BJ (cell line): ENCODE measurements at regions not wholly inside any gene's neighbourhood (a gene's known extent, or its start where the extent isn't known, plus 50 kb on each side); places are given as distances from the start of the nearest gene placed in this dataset.
"Not testable (repeated sequence)": the region's sequence is repeated elsewhere in the genome, so short reads cannot be mapped to it uniquely, and the experiment has no call there.

ENCODE experiments used
- CTCF ChIA-PET: fragments of 350-600 bp; formaldehyde crosslinking; extraction: SDS; loops from one replicate; lab custom pipeline; 2021; ENCODE audit warnings: antibody characterized with exemption, inconsistent platforms; lab: Yijun Ruan, JAX
- POLR2A ChIA-PET: fragments of 300-600 bp; sonication (Branson Sonifier 250); formaldehyde crosslinking; extraction: SDS; loops from one replicate; lab custom pipeline; 2021; ENCODE audit warnings: antibody characterized with exemption; lab: Charles Lee
- DNase-seq: peaks from one replicate; pipeline ENCODE4 v3.0.0-alpha.2; 2011; ENCODE audit warnings: low read depth
- H3K27me3 ChIP-seq: 2 replicates; pipeline ENCODE4 v1.6.0; 2011; ENCODE audit warnings: low read length; ENCODE audit not compliant: control insufficient read depth, insufficient read depth
- H3K36me3 ChIP-seq: 2 replicates; pipeline ENCODE4 v1.5.1; 2011; ENCODE audit warnings: low read length; ENCODE audit not compliant: control insufficient read depth, insufficient read depth
- H3K4me3 ChIP-seq: 2 replicates; pipeline ENCODE4 v1.5.1; 2011; ENCODE audit warnings: low read depth, mild to moderate bottlenecking, control low read depth, low read length
- CTCF ChIP-seq: IDR thresholded peaks from 2 replicates; pipeline ENCODE4 v1.5.1; 2011; ENCODE audit warnings: low read depth, mild to moderate bottlenecking, control low read depth, inconsistent platforms, low read length, moderate library complexity; ENCODE audit not compliant: insufficient read depth

DNA sequence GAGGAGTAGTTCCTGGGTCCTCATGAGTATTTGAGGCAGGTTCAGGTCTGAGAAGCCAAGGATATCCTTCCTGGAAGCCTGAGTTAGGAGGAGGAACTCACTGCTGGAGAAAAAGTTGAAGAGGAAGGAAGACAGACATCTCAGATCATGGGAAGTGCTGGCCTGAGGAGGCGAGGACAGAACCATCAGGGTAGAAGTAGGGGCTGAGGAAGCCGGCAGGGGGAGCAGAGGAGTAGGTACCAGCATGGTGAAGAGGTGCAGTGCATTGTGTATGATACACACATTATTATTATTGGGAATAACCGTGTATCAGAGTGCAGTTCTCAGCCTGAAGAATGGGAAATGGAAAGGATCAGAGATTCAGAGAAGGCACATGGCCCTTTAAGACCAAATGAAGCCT is 103.2 kb upstream of the PRB2 start:
- CTCF ChIA-PET, POLR2A ChIA-PET, H3K27me3 ChIP-seq, DNase-seq, H3K4me3 ChIP-seq, H3K36me3 ChIP-seq: not testable (repeated sequence)
- peak; percentile 12; the same call in 1 of the 2 replicates for TF ChIP-seq CTCF

DNA sequence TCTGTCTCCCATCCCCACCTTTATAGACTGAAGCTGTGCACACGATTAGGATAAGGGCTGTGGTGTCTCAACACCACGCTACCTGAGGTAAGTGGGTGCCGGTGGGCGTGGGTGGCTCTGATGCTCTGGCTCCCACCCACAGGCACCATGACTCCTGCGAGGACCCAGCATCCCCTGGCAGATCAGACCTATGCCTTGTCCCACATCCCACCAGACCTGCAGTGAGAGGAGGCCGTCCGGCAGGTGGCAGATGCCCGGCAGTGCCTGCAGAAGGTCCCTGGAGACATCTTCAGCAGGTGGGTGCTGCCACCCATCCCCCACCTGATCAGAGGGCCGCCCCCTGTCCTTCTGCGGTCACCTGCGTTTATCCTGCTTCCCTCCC is 104.4 kb upstream of the PRB2 start:
- ChIA-PET POLR2A (no interaction called here), CTCF (interaction anchor here (0.9 to 1.2 kb wide), 2 partner anchors 9 to 12 kb away, joined by 4 to 5 read pairs; no protein-coding TSS in a partner anchor)
- H3K27me3 ChIP-seq, result no peaks in the 10 kb centered on the region
- no peak overlapping the region for H3K4me3 ChIP-seq
- no peak for DNase-seq
- no peak for TF ChIP-seq CTCF
- no peaks in the 10 kb centered on the region for H3K36me3 ChIP-seq

DNA sequence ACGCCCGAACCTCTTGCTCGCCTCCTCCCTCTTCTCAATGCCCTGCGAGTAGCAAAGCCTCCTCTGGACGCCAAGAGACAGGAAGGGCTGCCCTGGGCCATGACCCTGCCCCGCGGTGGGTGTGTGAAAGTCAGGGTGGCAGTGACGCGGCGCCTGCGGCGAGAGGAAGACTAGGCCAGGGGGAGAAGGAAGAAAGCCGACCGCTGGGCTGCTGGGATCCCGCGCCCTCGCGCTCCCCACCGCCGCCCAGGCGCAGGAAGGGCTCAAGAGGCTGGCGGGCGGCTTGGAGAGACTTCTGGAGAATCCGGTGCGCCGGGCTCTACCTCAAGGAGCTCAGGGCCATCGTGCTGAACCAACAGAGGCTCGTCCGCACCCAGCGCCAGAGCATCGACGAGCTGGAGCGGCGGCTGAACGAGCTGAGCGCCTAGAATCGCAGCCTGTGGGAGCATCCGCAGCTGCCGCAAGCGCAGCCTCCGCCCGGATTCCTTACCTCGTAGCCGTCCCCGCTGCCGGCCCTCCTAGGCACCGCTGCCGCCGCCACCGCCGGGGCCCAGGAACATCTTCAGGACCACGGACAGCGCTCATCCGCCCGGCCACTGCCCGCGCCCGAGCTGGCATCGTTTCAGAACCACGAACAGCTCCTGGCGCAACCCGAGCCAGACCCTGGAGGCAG is 105.0 kb upstream of the PRB2 start:
- Histone ChIP-seq H3K4me3 (no peak overlapping the region), H3K36me3 (no peaks in the 10 kb centered on the region), H3K27me3 (no peaks in the 10 kb centered on the region)
- DNase-seq, result no peak
- ChIA-PET CTCF (interaction anchor here (1.2 kb wide), 1 partner anchor 13 kb away, joined by 5 read pairs; no protein-coding TSS in a partner anchor), POLR2A (interaction anchor here (0.6 kb wide), 1 partner anchor 1770 kb away, joined by 4 read pairs; no protein-coding TSS in a partner anchor)
- TF ChIP-seq CTCF, result no peak

- H3K36me3 ChIP-seq, result no peaks in the 10 kb centered on the region
- ChIA-PET POLR2A (interaction anchor here (0.6 kb wide), 1 partner anchor 1771 kb away, joined by 4 read pairs; no protein-coding TSS in a partner anchor), CTCF (interaction anchor here (1.2 kb wide), 1 partner anchor 13 kb away, joined by 5 read pairs; no protein-coding TSS in a partner anchor)
- no peak overlapping the region for H3K4me3 ChIP-seq
- DNase-seq, result no peak
- TF ChIP-seq CTCF, result no peak
- no peaks in the 10 kb centered on the region for H3K27me3 ChIP-seq
These were observed 105.5 kb upstream of the PRB2 start for GRCh38 chr12:11500861-11501230.

GRCh38 chr12:11508699-11509098 is 113.3 kb upstream of the PRB2 start:
- Histone ChIP-seq H3K36me3 (no peaks in the 10 kb centered on the region), H3K4me3 (no peak overlapping the region), H3K27me3 (no peaks in the 10 kb centered on the region; the same call in 1 of the 2 replicates)
- CTCF ChIA-PET, result interaction anchor here (0.9 to 1.2 kb wide), 4 partner anchors 9 to 738 kb away, joined by 3 to 4 read pairs (median 3); no protein-coding TSS in a partner anchor
- no peak for TF ChIP-seq CTCF
- POLR2A ChIA-PET, result no interaction called here
- DNase-seq, result no peak
